ENCODE measurements at regions not wholly inside any gene's neighbourhood (a gene's known extent, or its start where the extent isn't known, plus 50 kb on each side); places are given as distances from the start of the nearest gene placed in this dataset.

DNA sequence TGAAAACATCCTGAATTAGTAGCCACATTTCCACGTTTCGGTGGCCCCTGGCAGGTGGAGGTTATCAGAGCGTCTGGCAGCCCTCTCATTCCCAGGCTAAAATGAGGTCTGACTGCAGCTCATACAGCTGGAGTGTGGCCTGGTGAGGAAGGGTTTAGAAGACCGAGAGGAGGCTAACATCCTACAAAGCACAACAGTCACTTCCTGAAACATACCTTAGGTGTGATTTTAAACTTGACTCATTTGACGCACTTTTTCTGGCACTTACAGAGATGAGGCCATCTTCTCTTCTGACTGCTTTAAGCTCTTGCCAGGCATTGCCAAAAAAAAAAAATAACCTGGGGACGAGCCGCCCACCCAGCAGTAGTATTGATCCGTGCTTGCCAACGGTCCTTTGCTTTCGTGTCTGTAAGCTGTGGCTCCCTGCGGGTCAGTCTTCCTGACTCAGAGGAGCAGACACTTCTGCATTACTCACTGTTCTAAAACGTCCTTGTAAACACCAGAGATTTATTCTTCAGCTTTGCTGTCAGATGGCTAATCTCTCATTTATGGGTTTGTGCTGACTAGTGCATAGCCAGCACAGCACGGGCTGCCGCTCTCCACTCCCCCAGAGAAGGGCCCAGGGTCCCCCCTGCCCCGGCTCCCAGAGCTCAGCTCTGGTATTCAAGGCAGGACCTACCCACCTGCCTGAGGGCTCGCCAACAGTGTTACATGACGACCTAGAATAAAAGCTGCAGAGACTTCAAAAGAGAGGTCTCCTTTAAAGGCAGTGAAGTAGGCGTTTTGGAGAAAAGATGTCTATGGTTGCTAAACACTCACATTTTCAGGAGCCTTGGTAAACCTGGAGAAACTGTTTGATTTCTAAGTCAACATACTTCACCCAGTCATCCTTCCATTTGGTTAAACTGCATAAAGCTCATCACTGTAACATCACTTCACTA is 78.5 kb upstream of the FRMD1 start:
- TF ChIP-seq, protein P1, sequence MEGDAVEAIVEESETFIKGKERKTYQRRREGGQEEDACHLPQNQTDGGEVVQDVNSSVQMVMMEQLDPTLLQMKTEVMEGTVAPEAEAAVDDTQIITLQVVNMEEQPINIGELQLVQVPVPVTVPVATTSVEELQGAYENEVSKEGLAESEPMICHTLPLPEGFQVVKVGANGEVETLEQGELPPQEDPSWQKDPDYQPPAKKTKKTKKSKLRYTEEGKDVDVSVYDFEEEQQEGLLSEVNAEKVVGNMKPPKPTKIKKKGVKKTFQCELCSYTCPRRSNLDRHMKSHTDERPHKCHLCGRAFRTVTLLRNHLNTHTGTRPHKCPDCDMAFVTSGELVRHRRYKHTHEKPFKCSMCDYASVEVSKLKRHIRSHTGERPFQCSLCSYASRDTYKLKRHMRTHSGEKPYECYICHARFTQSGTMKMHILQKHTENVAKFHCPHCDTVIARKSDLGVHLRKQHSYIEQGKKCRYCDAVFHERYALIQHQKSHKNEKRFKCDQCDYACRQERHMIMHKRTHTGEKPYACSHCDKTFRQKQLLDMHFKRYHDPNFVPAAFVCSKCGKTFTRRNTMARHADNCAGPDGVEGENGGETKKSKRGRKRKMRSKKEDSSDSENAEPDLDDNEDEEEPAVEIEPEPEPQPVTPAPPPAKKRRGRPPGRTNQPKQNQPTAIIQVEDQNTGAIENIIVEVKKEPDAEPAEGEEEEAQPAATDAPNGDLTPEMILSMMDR (IDR thresholded peaks at IDR 0.05) = no peak
- TF ChIP-seq POLR2A (IDR thresholded peaks at IDR 0.05) (no peak), EP300 (IDR thresholded peaks at IDR 0.05; ENCODE audit: low read depth) (peak; percentile 68)
